ENCODE measurements at regions not wholly inside any gene's neighbourhood (a gene's known extent, or its start where the extent isn't known, plus 50 kb on each side); places are given as distances from the start of the nearest gene placed in this dataset.

- Histone ChIP-seq H2BK20ac (ENCODE audit: low read length) (no peak overlapping the region), H4K20me1 (replicated peaks in 1 of 2; ENCODE audit: control insufficient read depth in 1 of 2, insufficient read depth in 2 of 2, low read length in 2 of 2) (no peaks in the 10 kb centered on the region), H2BK15ac (ENCODE audit: low read length) (no peak overlapping the region), H3K56ac (replicated peaks; ENCODE audit: insufficient read length, low read depth, low read length) (no peak overlapping the region), H3K4me1 (replicated peaks in 1 of 4; ENCODE audit: control insufficient read depth in 3 of 4, insufficient read depth in 4 of 4, low read length in 3 of 4) (peaks cover 2 to 11% (median 6%) of the 10 kb centered on the region in 4 experiments; a peak in 5 of 7 replicates), H2BK120ac (replicated peaks; ENCODE audit: low read depth, low read length) (no peak overlapping the region), H2AK5ac (ENCODE audit: low read depth, low read length) (no peak overlapping the region), H4K5ac (ENCODE audit: insufficient read length, low read depth, low read length) (no peak overlapping the region), H2BK12ac (ENCODE audit: low read depth, low read length) (no peak overlapping the region), H3K4me2 (ENCODE audit: insufficient read depth in 1 of 2, low read depth in 2 of 2, low read length in 2 of 2) (no peak overlapping the region), H3K4me3 (ENCODE audit: extremely low read depth in 1 of 4, insufficient read depth in 2 of 4, low read depth in 3 of 4, low read length in 4 of 4) (no peak overlapping the region), H3K23ac (ENCODE audit: insufficient read length) (no peak overlapping the region), H3K36me3 (ENCODE audit: control insufficient read depth in 2 of 4, insufficient read depth in 4 of 4, low read length in 3 of 4) (no peaks in the 10 kb centered on the region), H3K14ac (ENCODE audit: insufficient read length) (no peak overlapping the region), H2AFZ (ENCODE audit: low read length) (no peak overlapping the region), H3K27ac (ENCODE audit: low read depth, low read length) (no peak overlapping the region), H3K4ac (replicated peaks; ENCODE audit: insufficient read length, low read depth, low read length) (no peak overlapping the region), H3K27me3 (replicated peaks in 1 of 4; ENCODE audit: control insufficient read depth in 3 of 4, extremely low read depth in 1 of 4, insufficient read depth in 3 of 4, low read length in 3 of 4) (no peaks in the 10 kb centered on the region), H3K79me2 (ENCODE audit: control insufficient read depth in 1 of 2, insufficient read depth in 2 of 2, low read length in 2 of 2) (no peaks in the 10 kb centered on the region), H3K9ac (replicated peaks in 1 of 4; ENCODE audit: extremely low read depth in 1 of 4, low read depth in 3 of 4, low read length in 3 of 4) (no peak overlapping the region), H4K91ac (replicated peaks; ENCODE audit: insufficient read length, low read length) (no peak overlapping the region), H3K9me3 (ENCODE audit: insufficient read depth in 2 of 2, low read depth in 1 of 2, low read length in 1 of 2) (no peaks in the 10 kb centered on the region), H3K23me2 (ENCODE audit: low read depth, low read length) (no peaks in the 10 kb centered on the region), H3K79me1 (ENCODE audit: low read depth, low read length) (no peaks in the 10 kb centered on the region), H2BK5ac (ENCODE audit: low read depth, low read length) (no peak overlapping the region), H4K8ac (ENCODE audit: extremely low read depth, insufficient read depth, low read length) (no peak overlapping the region), H3K18ac (ENCODE audit: extremely low read depth, low read length) (no peak overlapping the region)
- 96% methylated on average over 4 of the region's 4 CpGs; no CpG with 5 or more reads in 1 of the 2 experiments for WGBS, 2 experiments (ENCODE audit: extremely low coverage in 1 of 2, insufficient coverage in 1 of 2, insufficient read length in 1 of 2, insufficient replicate concordance in 2 of 2, low coverage in 1 of 2, low lambda C conversion rate in 2 of 2, missing lambda C conversion rate in 1 of 2)
- POLR2A ChIA-PET (ENCODE audit: partially characterized antibody): no interaction called here
- CTCF ChIA-PET (ENCODE audit: partially characterized antibody): interaction anchor here (1.1 to 2.0 kb wide), 2 partner anchors 9 to 159 kb away, joined by 3 to 8 read pairs; no protein-coding TSS in a partner anchor
- DNase-seq (ENCODE audit: low read depth in 1 of 2, low spot score in 2 of 2): no peak
- TF ChIP-seq CTCF (IDR thresholded peaks at IDR 0.05; ENCODE audit: control extremely low read depth in 1 of 3, insufficient read depth in 1 of 3, low read depth in 1 of 3, low read length in 3 of 3) (no peak), SRF (IDR thresholded peaks at IDR 0.05; ENCODE audit: low read depth, low read length) (no peak), MAFK (IDR thresholded peaks at IDR 0.05; ENCODE audit: low read depth, low read length) (no peak), CBX5 (IDR thresholded peaks at IDR 0.05; ENCODE audit: low read depth, low read length) (no peak), SIN3A (conservative IDR thresholded peaks at IDR 0.05 in 1 of 2, IDR thresholded peaks at IDR 0.05 in 1 of 2; ENCODE audit: low read depth in 1 of 2, low read length in 2 of 2) (no peak), POLR2A (IDR thresholded peaks at IDR 0.05; ENCODE audit: control extremely low read depth in 1 of 2, low read depth in 2 of 2, low read length in 2 of 2) (no peak), FOSL1 (IDR thresholded peaks at IDR 0.05; ENCODE audit: insufficient read depth, low read depth, low read length) (no peak), SP1 (IDR thresholded peaks at IDR 0.05; ENCODE audit: low read depth, low read length) (no peak)
- no peak for FAIRE-seq
Measured at GRCh38 chr2:39508198-39508597, 71.1 kb upstream of the MAP4K3 start.

Measured in H1 (cell line).